Upper lobe of right lung (tissue), 1 donor: ENCODE measurements at regions not wholly inside any gene's neighbourhood (a gene's known extent, or its start where the extent isn't known, plus 50 kb on each side); places are given as distances from the start of the nearest gene placed in this dataset.
A peak's percentile ranks its signal among the peaks of the same experiment; 100 is the strongest.

Experiments used
- ATAC-seq: fragments of 200-7000 bp; cut with Tn5 transposase; one replicate; pipeline ENCODE4 v1.9.1; 2020; ENCODE audit warnings: mild to moderate bottlenecking, moderate library complexity
- DNase-seq: peaks from one replicate; pipeline ENCODE4 v3.0.0-alpha.2; 2020
- H3K27ac ChIP-seq: fragments of 200-600 bp; one replicate; pipeline ENCODE4 v1.8.0; 2022
- H3K27me3 ChIP-seq: fragments of 200-600 bp; one replicate; pipeline ENCODE4 v1.8.0; 2022; ENCODE audit warnings: mild to moderate bottlenecking
- H3K36me3 ChIP-seq: fragments of 200-600 bp; one replicate; pipeline ENCODE4 v1.8.0; 2022
- H3K4me1 ChIP-seq: fragments of 200-600 bp; one replicate; pipeline ENCODE4 v1.8.0; 2022
- H3K4me3 ChIP-seq: fragments of 200-600 bp; one replicate; pipeline ENCODE4 v1.8.0; 2022; ENCODE audit warnings: mild to moderate bottlenecking
- H3K9me3 ChIP-seq: fragments of 200-600 bp; one replicate; pipeline ENCODE4 v1.8.0; 2022
- intact Hi-C: fragments of 100-400 bp; cut with DNase I; formaldehyde crosslinking; loops from one replicate; pipeline ENCODE4 v1.11.0; 2022
- TF ChIP-seq, protein P1 (sequence below): fragments of 200-600 bp; IDR thresholded peaks from one replicate; pipeline ENCODE4 v1.8.0; 2022; ENCODE audit warnings: antibody characterized with exemption
- donor health status: DM: no; HTN: yes; CAD: no; lungs with severe emphysema.

- Histone ChIP-seq H3K4me3 (no peak overlapping the region), H3K4me1 (no peaks in the 10 kb centered on the region), H3K9me3 (no peaks in the 10 kb centered on the region), H3K36me3 (no peaks in the 10 kb centered on the region), H3K27ac (no peak overlapping the region), H3K27me3 (no peaks in the 10 kb centered on the region)
- TF ChIP-seq, protein P1, sequence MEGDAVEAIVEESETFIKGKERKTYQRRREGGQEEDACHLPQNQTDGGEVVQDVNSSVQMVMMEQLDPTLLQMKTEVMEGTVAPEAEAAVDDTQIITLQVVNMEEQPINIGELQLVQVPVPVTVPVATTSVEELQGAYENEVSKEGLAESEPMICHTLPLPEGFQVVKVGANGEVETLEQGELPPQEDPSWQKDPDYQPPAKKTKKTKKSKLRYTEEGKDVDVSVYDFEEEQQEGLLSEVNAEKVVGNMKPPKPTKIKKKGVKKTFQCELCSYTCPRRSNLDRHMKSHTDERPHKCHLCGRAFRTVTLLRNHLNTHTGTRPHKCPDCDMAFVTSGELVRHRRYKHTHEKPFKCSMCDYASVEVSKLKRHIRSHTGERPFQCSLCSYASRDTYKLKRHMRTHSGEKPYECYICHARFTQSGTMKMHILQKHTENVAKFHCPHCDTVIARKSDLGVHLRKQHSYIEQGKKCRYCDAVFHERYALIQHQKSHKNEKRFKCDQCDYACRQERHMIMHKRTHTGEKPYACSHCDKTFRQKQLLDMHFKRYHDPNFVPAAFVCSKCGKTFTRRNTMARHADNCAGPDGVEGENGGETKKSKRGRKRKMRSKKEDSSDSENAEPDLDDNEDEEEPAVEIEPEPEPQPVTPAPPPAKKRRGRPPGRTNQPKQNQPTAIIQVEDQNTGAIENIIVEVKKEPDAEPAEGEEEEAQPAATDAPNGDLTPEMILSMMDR = no peak
- ATAC-seq (no peak), DNase-seq (peak; percentile 48)
- intact Hi-C loops = no loop called here
Measured at GRCh38 chr20:57943291-57943690, 233.5 kb upstream of the PMEPA1 start.

- ATAC-seq = no peak
- H3K4me1 ChIP-seq = no peaks in the 10 kb centered on the region
Measured at GRCh38 chr20:57941604-57942381, 232.0 kb upstream of the PMEPA1 start.

GRCh38 chr20:57940868-57941522, 231.2 kb upstream of the PMEPA1 start:
- ATAC-seq = no peak
- no peak overlapping the region for H3K4me3 ChIP-seq
- no peaks in the 10 kb centered on the region for H3K9me3 ChIP-seq
- intact Hi-C loops = no loop called here
- no peaks in the 10 kb centered on the region for H3K4me1 ChIP-seq
- no peak for DNase-seq
- H3K36me3 ChIP-seq = no peaks in the 10 kb centered on the region
- no peaks in the 10 kb centered on the region for H3K27me3 ChIP-seq
- TF ChIP-seq, protein P1 = no peak
- no peak overlapping the region for H3K27ac ChIP-seq

More at GRCh38 chr20:57941604-57942381, 232.0 kb upstream of the PMEPA1 start:
- no peak for DNase-seq
- Histone ChIP-seq H3K27ac (no peak overlapping the region), H3K27me3 (no peaks in the 10 kb centered on the region), H3K4me3 (no peak overlapping the region), H3K36me3 (no peaks in the 10 kb centered on the region), H3K9me3 (no peaks in the 10 kb centered on the region)
- TF ChIP-seq, protein P1 = no peak
- intact Hi-C loops = no loop called here

- Histone ChIP-seq H3K36me3 (no peaks in the 10 kb centered on the region), H3K4me3 (no peak overlapping the region), H3K9me3 (no peaks in the 10 kb centered on the region), H3K4me1 (no peaks in the 10 kb centered on the region), H3K27ac (no peak overlapping the region), H3K27me3 (no peaks in the 10 kb centered on the region)
- DNase-seq (no peak), ATAC-seq (no peak)
- TF ChIP-seq, protein P1 = no peak
- intact Hi-C loops = no loop called here
Measured at GRCh38 chr20:57940376-57940775, 230.6 kb upstream of the PMEPA1 start.

DNA sequence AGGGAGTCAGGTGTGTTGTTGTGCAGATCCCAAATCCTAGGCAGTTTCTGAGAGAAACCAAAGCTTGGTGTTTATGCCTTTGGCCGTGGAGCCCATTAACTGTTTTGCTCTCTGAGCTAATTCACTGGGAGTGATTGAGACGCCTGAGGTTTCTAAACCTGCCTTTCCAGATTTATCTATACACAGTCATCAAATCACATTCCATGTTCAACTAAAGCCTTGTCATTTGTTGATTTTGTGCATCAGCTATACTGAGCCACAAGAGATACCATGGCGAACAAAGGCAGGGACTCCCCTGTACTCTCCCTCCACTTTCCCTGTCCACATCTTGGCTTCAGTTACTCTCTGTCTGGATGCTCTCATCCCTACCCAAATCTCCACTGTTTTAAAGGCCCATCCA, 229.7 kb upstream of the PMEPA1 start:
- DNase-seq (no peak), ATAC-seq (no peak)
- Histone ChIP-seq H3K9me3 (no peaks in the 10 kb centered on the region), H3K4me3 (no peak overlapping the region), H3K27ac (no peak overlapping the region), H3K27me3 (no peaks in the 10 kb centered on the region), H3K4me1 (no peaks in the 10 kb centered on the region), H3K36me3 (no peaks in the 10 kb centered on the region)
- intact Hi-C loops = no loop called here
- TF ChIP-seq, protein P1 = no peak
